Astrocyte (in vitro differentiated cells and primary cell): ENCODE measurements at regions not wholly inside any gene's neighbourhood (a gene's known extent, or its start where the extent isn't known, plus 50 kb on each side); places are given as distances from the start of the nearest gene placed in this dataset.

Source experiments
- DNase-seq: peaks from one replicate; pipeline ENCODE4 v3.0.0-alpha.2; 2010; ENCODE audit warnings: low read depth
- FAIRE-seq: peaks from 2 replicates; lab custom pipeline; 2011; peaks lifted over from hg19 to GRCh38; lab: Jason Lieb, UNC
- H2AFZ ChIP-seq: 2 replicates; pipeline ENCODE4 v1.6.0; 2012; ENCODE audit warnings: low read depth, low read length, inconsistent platforms
- H3K27ac ChIP-seq: 2 replicates; pipeline ENCODE4 v1.5.1; 2011; ENCODE audit warnings: low read depth, low read length, inconsistent platforms
- H3K27me3 ChIP-seq: 2 replicates; pipeline ENCODE4 v1.6.0; 2011; ENCODE audit warnings: low read length, inconsistent platforms; ENCODE audit not compliant: insufficient read depth
- H3K36me3 ChIP-seq: 2 replicates; pipeline ENCODE4 v1.5.1; 2011; ENCODE audit warnings: low read length, inconsistent platforms; ENCODE audit not compliant: insufficient read depth
- H3K4me1 ChIP-seq: 2 replicates; pipeline ENCODE4 v1.5.1; 2011; ENCODE audit warnings: low read length, inconsistent platforms; ENCODE audit not compliant: insufficient read depth
- H3K4me2 ChIP-seq: 2 replicates; pipeline ENCODE4 v1.6.0; 2012; ENCODE audit warnings: low read length, inconsistent platforms
- H3K4me3 ChIP-seq: 2 replicates; pipeline ENCODE4 v1.5.1; 2011; ENCODE audit warnings: low read depth, mild to moderate bottlenecking, low read length, inconsistent platforms; ENCODE audit not compliant: insufficient read depth
- H3K79me2 ChIP-seq: 2 replicates; pipeline ENCODE4 v1.6.0; 2012; ENCODE audit warnings: mild to moderate bottlenecking, low read length, inconsistent platforms; ENCODE audit not compliant: insufficient read depth
- H3K9ac ChIP-seq: 2 replicates; pipeline ENCODE4 v1.6.0; 2012; ENCODE audit warnings: mild to moderate bottlenecking, low read length, inconsistent platforms
- H3K9me3 ChIP-seq: 2 replicates; pipeline ENCODE4 v1.5.1; 2012; ENCODE audit warnings: low read depth, mild to moderate bottlenecking, low read length, inconsistent platforms; ENCODE audit not compliant: insufficient read depth
- H4K20me1 ChIP-seq: 2 replicates; pipeline ENCODE4 v1.6.0; 2012; ENCODE audit warnings: low read length, inconsistent platforms; ENCODE audit not compliant: insufficient read depth
- H3K27ac Mint-ChIP-seq: one replicate; pipeline ENCODE4 v1.8.0; 2021; ENCODE audit warnings: mild to moderate bottlenecking, mixed read lengths; ENCODE audit not compliant: unreplicated experiment
- H3K27me3 Mint-ChIP-seq: one replicate; pipeline ENCODE4 v1.8.0; 2021; ENCODE audit warnings: low read depth, mixed read lengths; ENCODE audit not compliant: unreplicated experiment
- H3K36me3 Mint-ChIP-seq: one replicate; pipeline ENCODE4 v1.8.0; 2021; ENCODE audit warnings: low read depth, mixed read lengths; ENCODE audit not compliant: unreplicated experiment
- H3K4me1 Mint-ChIP-seq: one replicate; pipeline ENCODE4 v1.8.0; 2021; ENCODE audit warnings: low read depth, mixed read lengths; ENCODE audit not compliant: unreplicated experiment
- H3K4me3 Mint-ChIP-seq: one replicate; pipeline ENCODE4 v1.8.0; 2021; ENCODE audit warnings: mild to moderate bottlenecking, moderate library complexity, mixed read lengths; ENCODE audit not compliant: unreplicated experiment
- H3K9me3 Mint-ChIP-seq: one replicate; pipeline ENCODE4 v1.8.0; 2021; ENCODE audit warnings: mild to moderate bottlenecking, mixed read lengths; ENCODE audit not compliant: unreplicated experiment
- CTCF ChIP-seq: IDR thresholded peaks from 2 replicates; pipeline ENCODE4 v1.5.1; 2011; ENCODE audit warnings: low read depth, mild to moderate bottlenecking, inconsistent platforms, low read length, moderate library complexity; ENCODE audit not compliant: insufficient read depth
- EZH2 ChIP-seq: IDR thresholded peaks from 2 replicates; pipeline ENCODE4 v1.6.1; 2012; ENCODE audit warnings: mild to moderate bottlenecking, low read length, inconsistent platforms; ENCODE audit not compliant: insufficient read depth

DNA sequence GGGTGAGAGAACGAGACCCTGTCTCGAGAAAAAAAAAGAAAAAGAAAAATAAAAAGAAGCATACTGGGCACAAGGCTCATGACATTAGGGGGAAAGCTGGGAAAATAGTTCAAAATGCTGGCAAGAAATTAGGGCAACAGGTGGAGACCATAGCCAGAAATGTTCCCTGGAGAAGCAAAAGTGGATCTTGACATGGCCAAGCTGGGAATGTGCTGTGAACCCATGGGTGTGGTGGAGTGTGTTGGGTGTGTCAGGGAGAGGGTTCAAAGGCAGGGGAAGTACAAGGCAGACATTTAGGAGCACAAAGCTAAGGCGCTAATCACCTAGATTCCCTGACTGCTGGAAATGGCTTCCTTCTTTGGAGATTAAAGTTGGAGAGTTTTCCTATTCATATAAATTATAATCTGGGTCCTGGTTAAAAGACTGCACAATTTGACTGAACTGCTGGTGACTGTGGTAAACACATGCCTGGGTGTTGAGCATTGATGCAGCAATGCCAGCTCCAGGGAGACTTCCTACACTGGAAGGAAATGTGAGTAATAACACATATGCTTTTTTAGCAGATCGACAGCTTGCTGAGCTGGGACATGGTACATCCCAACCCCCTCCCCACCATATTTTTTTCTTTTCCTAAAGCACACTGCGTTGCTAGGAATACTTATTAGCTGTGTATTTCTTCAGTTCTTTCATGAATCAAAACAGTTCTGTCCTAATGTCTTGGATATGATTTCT, 70.1 kb upstream of the ARHGAP21 start:
- H3K27me3 Mint-ChIP-seq = no peaks in the 10 kb centered on the region
- H3K36me3 Mint-ChIP-seq = no peaks in the 10 kb centered on the region
- H3K9ac ChIP-seq = no peak overlapping the region
- H4K20me1 ChIP-seq = no peaks in the 10 kb centered on the region
- peak; percentile 16 for DNase-seq
- no peak overlapping the region for H3K27ac ChIP-seq
- H3K36me3 ChIP-seq = no peaks in the 10 kb centered on the region
- FAIRE-seq = no peak
- no peak overlapping the region for H2AFZ ChIP-seq
- H3K27ac Mint-ChIP-seq = no peak overlapping the region
- no peak for TF ChIP-seq EZH2
- TF ChIP-seq CTCF = no peak
- no peak overlapping the region for H3K4me3 ChIP-seq
- no peaks in the 10 kb centered on the region for H3K79me2 ChIP-seq
- no peak overlapping the region for H3K4me3 Mint-ChIP-seq
- H3K4me2 ChIP-seq = no peak overlapping the region
- no peaks in the 10 kb centered on the region for H3K9me3 ChIP-seq
- peaks cover 4% of the 10 kb centered on the region for H3K4me1 Mint-ChIP-seq
- H3K27me3 ChIP-seq = no peaks in the 10 kb centered on the region
- H3K4me1 ChIP-seq = no peaks in the 10 kb centered on the region
- peaks cover 4% of the 10 kb centered on the region for H3K9me3 Mint-ChIP-seq

DNA sequence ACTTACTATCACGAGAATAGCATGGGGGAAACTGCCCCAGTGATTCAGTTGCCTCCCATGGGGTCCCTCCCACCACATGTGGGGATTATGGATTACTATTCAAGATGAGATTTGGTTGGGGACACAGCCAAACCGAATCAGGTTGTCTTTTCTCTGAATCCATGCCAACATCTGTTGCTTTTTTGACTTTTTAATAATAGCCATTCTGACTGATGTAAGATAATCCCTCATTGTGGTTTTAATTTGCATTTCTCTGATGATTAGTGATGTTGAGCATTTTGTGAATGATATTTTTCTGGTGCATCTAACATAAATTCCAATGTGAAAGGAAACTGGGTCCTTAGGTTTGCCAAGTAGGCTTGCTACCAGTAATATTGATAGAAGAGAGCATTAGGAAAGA, 69.0 kb upstream of the ARHGAP21 start:
- no peak overlapping the region for H2AFZ ChIP-seq
- no peaks in the 10 kb centered on the region for H3K27me3 Mint-ChIP-seq
- H3K79me2 ChIP-seq = no peaks in the 10 kb centered on the region
- TF ChIP-seq CTCF (no peak), EZH2 (no peak)
- no peaks in the 10 kb centered on the region for H4K20me1 ChIP-seq
- H3K9me3 ChIP-seq = no peaks in the 10 kb centered on the region
- H3K9me3 Mint-ChIP-seq = peaks cover 4% of the 10 kb centered on the region
- H3K27ac Mint-ChIP-seq = no peak overlapping the region
- H3K27ac ChIP-seq = no peak overlapping the region
- no peak overlapping the region for H3K4me3 Mint-ChIP-seq
- H3K9ac ChIP-seq = no peak overlapping the region
- H3K4me1 ChIP-seq = no peaks in the 10 kb centered on the region
- H3K36me3 ChIP-seq = no peaks in the 10 kb centered on the region
- peak; percentile 8 for DNase-seq
- H3K4me2 ChIP-seq = no peak overlapping the region
- no peaks in the 10 kb centered on the region for H3K36me3 Mint-ChIP-seq
- H3K4me3 ChIP-seq = no peak overlapping the region
- no peaks in the 10 kb centered on the region for H3K27me3 ChIP-seq
- no peak for FAIRE-seq
- H3K4me1 Mint-ChIP-seq = peaks cover 4% of the 10 kb centered on the region

- Mint-ChIP-seq H3K36me3 (no peaks in the 10 kb centered on the region), H3K9me3 (peaks cover 4% of the 10 kb centered on the region), H3K27me3 (no peaks in the 10 kb centered on the region), H3K4me3 (no peak overlapping the region), H3K27ac (no peak overlapping the region), H3K4me1 (peaks cover 4% of the 10 kb centered on the region)
- Histone ChIP-seq H4K20me1 (no peaks in the 10 kb centered on the region), H3K27ac (no peak overlapping the region), H3K36me3 (no peaks in the 10 kb centered on the region), H3K9me3 (no peaks in the 10 kb centered on the region), H3K4me1 (no peaks in the 10 kb centered on the region), H3K79me2 (no peaks in the 10 kb centered on the region), H3K27me3 (no peaks in the 10 kb centered on the region), H3K9ac (no peak overlapping the region), H3K4me3 (no peak overlapping the region), H2AFZ (peak overlapping the region; percentile 55), H3K4me2 (peak overlapping the region; percentile 10)
- no peak for TF ChIP-seq EZH2
- TF ChIP-seq CTCF = no peak
- DNase-seq (no peak), FAIRE-seq (no peak)
These were observed 67.5 kb upstream of the ARHGAP21 start for GRCh38 chr10:24791084-24791726.
